ENCODE measurements at regions not wholly inside any gene's neighbourhood (a gene's known extent, or its start where the extent isn't known, plus 50 kb on each side); places are given as distances from the start of the nearest gene placed in this dataset.

GRCh38 chr9:88934876-88935535 is 56.3 kb upstream of the S1PR3 start:
- H3K4me3 ChIP-seq (ENCODE audit: low read depth, low read length), result no peak overlapping the region
- no peak for TF ChIP-seq CTCF (IDR thresholded peaks at IDR 0.05; ENCODE audit: borderline replicate concordance, insufficient read depth, low read depth, low read length)

GRCh38 chr9:88936132-88936531 is 55.1 kb upstream of the S1PR3 start:
- no peak overlapping the region for H3K4me3 ChIP-seq (ENCODE audit: low read depth, low read length)
- TF ChIP-seq CTCF (IDR thresholded peaks at IDR 0.05; ENCODE audit: borderline replicate concordance, insufficient read depth, low read depth, low read length), result no peak

GRCh38 chr9:88936668-88937067 is 54.6 kb upstream of the S1PR3 start:
- H3K4me3 ChIP-seq (ENCODE audit: low read depth, low read length), result no peak overlapping the region
- no peak for TF ChIP-seq CTCF (IDR thresholded peaks at IDR 0.05; ENCODE audit: borderline replicate concordance, insufficient read depth, low read depth, low read length)

- no peak overlapping the region for H3K4me3 ChIP-seq (ENCODE audit: low read depth, low read length)
- TF ChIP-seq CTCF (IDR thresholded peaks at IDR 0.05; ENCODE audit: borderline replicate concordance, insufficient read depth, low read depth, low read length), result no peak
Observed at GRCh38 chr9:88937248-88937647, 54.0 kb upstream of the S1PR3 start.

- no peak for TF ChIP-seq CTCF (IDR thresholded peaks at IDR 0.05; ENCODE audit: borderline replicate concordance, insufficient read depth, low read depth, low read length)
- H3K4me3 ChIP-seq (ENCODE audit: low read depth, low read length), result no peak overlapping the region
Observed at GRCh38 chr9:88938189-88938588, 53.1 kb upstream of the S1PR3 start.
